GM18951 (cell line): ENCODE measurements at regions not wholly inside any gene's neighbourhood (a gene's known extent, or its start where the extent isn't known, plus 50 kb on each side); places are given as distances from the start of the nearest gene placed in this dataset.
"Not testable (repeated sequence)": the region's sequence is repeated elsewhere in the genome, so short reads cannot be mapped to it uniquely, and the experiment has no call there.

Experiments used
- POLR2A ChIP-seq: IDR thresholded peaks from 4 replicates; pipeline ENCODE4 v1.6.1; 2011; ENCODE audit warnings: mild to moderate bottlenecking; ENCODE audit not compliant: insufficient read length, insufficient read depth; ENCODE audit errors: extremely low read depth
- in situ Hi-C: fragments of 300-500 bp; cut with MboI; formaldehyde crosslinking; loops from one replicate; pipeline ENCODE4 v1.12.0; 2022; ENCODE audit warnings: low sequenced_read_pairs, mixed read lengths, inconsistent platforms; ENCODE audit not compliant: unreplicated experiment

DNA sequence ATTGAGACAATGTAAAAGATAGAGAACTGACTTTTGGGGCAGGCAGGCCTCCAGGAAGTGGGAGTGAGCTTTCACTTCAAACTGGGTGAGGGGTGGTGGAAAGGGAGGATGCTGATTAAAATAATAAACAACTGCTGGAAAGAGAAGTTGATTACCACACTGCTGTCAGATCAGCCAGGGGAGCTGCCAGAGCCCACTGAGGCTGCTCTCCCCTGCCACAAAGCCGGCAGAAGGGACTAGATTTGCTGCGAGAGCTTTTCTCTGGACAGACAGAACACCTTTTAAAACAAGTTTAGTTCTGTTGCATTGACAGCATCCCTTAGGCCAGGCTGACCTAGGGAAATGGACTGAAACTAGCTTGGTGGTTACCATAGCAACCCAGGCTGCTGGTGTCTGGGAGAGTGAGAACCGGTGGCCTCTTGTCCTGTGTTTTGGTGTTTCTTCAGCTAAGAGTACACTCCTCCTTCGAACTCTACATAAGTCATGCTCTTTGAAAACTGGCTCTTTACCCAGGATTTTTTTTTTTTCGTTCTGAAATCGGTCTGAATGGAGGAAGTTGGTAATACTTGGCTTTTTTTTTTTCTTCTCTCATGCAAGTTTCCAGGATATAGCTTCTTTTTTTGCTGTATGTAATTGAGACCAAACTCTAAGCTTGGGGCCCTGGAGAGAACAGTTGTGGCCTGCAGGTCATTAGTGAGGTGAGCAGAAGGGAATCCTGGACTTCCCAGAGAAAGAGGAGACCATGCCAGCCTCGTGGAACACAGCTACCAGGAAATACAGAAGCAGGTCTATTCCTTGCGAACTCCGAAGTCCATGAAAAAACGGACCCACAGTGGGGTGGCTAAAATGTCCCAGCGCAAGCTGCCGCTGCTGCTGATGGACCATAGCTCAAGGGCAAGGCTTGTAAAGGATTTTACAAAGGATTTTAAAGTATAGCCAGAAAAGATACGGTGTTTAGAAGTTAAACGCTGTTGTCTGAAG is 374.4 kb downstream of the UTRN start:
- TF ChIP-seq POLR2A: no peak

GRCh38 chr6:144660561-144661115 is 375.5 kb downstream of the UTRN start:
- no peak for TF ChIP-seq POLR2A
- in situ Hi-C loops: no loop called here

More for the DNA sequence above, 374.4 kb downstream of the UTRN start:
- in situ Hi-C loops: no loop called here

- TF ChIP-seq POLR2A: no peak
- in situ Hi-C loops: no loop called here
Measured at GRCh38 chr6:144661116-144661806, 376.1 kb downstream of the UTRN start.

- TF ChIP-seq POLR2A: no peak
Measured at GRCh38 chr6:144662812-144663365, 377.8 kb downstream of the UTRN start.

GRCh38 chr6:144664281-144664680 is 379.1 kb downstream of the UTRN start:
- in situ Hi-C loops: no loop called here
- TF ChIP-seq POLR2A: no peak

More at GRCh38 chr6:144662812-144663365, 377.8 kb downstream of the UTRN start:
- in situ Hi-C loops: no loop called here

DNA sequence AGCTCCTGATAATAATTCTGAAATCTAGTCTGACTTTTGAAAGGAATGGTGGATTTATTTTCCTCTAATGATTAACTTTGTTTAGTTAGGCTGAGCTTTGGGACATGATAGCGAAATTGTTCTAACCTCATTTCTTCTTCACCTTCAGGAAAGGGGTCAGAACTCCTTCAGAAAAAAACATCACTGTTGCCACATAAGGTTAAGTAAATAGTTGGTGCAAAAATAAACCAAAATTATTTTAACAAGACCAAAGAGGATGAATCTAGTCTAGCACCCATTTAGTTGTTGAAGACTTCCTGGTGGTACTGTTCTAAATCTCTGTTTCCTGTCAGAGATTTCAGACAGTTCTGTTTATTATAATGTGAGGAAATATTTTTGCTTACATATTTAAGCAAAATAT is 379.8 kb downstream of the UTRN start:
- in situ Hi-C loops: no loop called here

DNA sequence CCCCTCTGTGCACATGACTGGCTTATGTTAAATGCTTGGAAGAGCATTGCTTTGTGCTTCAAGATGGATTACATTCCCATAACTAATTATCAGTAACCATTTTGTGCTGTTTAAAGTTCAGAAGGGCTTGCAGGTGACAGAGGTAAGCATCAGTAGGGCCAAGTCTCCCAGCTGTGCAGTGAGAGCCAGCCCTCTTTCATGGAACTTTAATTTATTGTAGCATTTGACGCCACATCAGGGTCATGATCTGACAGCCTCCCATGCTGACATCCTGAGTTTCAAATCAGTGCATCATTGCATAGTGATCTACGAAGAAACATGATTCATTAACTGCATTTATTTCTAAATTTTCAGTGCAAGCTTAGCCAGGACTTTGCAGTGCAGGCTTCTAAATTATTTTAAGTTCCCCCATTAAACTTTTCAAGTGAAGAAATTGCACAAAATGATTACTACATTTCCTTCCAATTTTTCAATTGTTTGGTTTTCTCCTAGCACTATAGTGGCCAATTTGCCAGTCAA is 380.9 kb downstream of the UTRN start:
- in situ Hi-C loops: no loop called here
- no peak for TF ChIP-seq POLR2A

More for the DNA sequence above, 379.8 kb downstream of the UTRN start:
- TF ChIP-seq POLR2A: no peak

- in situ Hi-C loops: no loop called here
- TF ChIP-seq POLR2A: no peak
Measured at GRCh38 chr6:144666781-144667180, 381.6 kb downstream of the UTRN start.

- in situ Hi-C loops: no loop called here
- no peak for TF ChIP-seq POLR2A
Measured at GRCh38 chr6:144667532-144668503, 382.7 kb downstream of the UTRN start.

DNA sequence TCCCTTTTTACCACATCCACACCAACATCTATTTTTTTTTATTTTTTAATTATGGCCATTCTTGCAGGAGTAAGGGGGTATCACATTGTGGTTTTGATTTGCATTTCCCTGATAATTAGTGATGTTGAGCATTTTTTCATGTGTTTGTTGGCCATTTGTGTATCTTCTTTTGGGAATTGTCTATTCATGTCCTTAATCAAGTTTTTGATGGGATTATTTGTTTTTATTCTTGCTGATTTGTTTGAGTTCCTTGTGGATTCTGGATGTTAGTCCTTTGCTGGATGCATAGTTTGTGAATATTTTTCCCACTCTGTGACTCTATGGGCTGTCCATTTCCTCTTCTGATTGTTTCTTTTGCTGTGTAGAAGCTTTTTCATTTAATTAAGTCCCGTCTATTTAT is 385.1 kb downstream of the UTRN start:
- in situ Hi-C loops: not testable (repeated sequence)

DNA sequence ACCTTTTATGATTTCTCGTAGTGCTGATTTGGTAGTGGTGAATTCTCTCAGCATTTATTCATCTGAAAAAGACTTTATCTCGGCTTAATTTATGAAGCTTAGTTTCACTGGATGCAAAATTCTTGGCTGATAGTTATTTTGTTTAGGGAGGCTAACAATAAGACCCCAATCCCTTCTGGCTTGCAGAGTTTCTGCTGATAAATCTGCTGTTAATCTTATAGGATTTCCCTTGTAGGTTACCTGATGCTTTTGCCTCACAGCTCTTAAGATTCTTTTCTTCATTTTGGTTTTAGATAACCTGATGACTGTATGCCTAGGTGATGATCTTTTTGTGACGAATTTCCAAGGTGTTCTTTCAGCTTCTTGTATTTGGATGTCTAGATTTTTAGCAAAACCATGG is 388.7 kb downstream of the UTRN start:
- no peak for TF ChIP-seq POLR2A
- in situ Hi-C loops: no loop called here

- in situ Hi-C loops: no loop called here
- no peak for TF ChIP-seq POLR2A
Measured at GRCh38 chr6:144675231-144675861, 390.2 kb downstream of the UTRN start.

DNA sequence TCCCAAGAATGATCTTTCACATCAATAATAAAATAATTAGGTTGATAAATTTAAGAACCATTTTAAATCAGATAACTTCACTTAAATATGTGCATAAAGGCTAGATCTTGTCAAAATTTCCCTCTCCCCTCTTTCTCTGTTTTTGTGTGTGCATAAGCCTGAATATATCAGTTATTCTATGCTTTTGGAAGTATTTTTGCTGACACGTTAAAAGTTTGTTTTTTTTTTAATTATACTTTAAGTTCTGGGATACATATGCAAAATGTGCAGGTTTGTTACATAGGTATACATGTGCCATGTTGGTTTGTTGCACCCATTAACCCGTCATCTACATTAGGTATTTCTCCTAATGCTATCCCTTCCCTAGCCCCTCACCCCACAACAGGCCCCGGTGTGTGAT is 391.2 kb downstream of the UTRN start:
- in situ Hi-C loops: not testable (repeated sequence)

DNA sequence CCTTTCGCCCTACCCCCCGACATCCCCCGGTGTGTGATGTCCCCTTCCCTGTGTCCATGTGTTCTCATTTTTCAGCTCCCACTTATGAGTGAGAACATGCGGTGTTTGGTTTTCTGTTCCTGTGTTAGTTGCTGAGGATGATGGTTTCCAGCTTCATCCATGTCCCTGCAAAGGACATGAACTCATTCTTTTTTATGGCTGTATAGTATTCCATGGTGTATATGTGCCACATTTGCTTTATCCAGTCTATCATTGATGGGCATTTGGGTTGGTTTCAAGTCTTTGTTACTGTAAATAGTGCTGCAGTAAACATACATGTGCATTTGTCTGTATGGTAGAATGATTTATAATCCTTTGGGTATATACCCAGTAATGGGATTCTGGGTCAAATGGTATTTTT is 392.1 kb downstream of the UTRN start:
- in situ Hi-C loops: not testable (repeated sequence)
